Dermis microvascular lymphatic vessel endothelial cell (primary cell): ENCODE measurements at regions not wholly inside any gene's neighbourhood (a gene's known extent, or its start where the extent isn't known, plus 50 kb on each side); places are given as distances from the start of the nearest gene placed in this dataset.
"Not testable (repeated sequence)": the region's sequence is repeated elsewhere in the genome, so short reads cannot be mapped to it uniquely, and the experiment has no call there.

Experiments
- DNase-seq, 2 donors: peaks; one replicate each; pipeline versions ENCODE4 v3.0.0 to v3.0.0-alpha.2; 2010; ENCODE audit warnings: low read depth in 2 of 2

DNA sequence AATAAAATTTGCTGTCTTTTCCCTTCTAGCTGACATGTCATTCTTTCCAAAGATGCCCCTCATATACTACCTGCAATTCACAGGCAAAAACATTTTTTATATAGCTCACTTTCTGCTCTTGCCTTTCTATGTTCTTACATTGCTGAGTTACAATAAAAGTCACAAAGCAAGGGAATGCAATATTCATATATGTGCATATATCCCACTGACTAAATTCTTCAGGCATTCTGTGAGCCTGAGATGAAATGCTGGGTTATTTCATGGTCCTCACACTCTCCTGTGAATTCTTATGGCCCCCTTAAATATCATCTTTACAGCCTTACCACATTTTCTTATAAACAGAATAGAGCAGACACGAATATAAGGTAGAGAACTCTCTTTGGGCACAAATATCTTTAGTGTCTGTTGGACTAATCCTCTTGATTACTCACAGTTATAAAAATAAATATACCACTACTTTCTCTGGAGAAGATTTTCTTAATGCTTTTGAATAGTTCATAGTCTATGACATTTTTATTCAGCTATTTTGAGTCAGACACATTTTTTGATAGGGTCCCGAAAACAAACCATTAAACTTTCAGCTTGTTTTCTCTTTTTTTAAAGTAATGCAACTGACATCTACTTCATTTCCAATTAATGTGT lies 84.1 kb upstream of the H2AZ1 start:
- DNase-seq, result no peak

DNA sequence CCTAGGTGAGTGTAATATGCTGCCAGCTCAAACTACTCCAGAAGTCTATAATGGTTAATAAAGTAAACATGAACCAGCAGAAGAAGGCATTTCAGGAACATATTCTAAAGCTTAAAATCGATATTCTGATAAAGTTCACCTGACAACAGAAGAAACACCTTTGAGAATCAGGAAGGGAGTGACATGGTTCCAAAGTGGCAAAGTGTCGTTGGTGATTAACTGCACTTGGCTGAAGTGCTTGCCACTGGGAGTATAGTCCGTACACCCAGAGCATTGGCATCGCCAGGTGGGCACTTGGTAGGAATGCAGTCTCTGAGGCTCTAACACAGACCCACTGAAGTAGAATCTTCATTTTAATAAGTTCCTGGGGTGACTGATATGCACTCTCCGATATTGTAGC lies 76.0 kb upstream of the H2AZ1 start:
- DNase-seq, result no peak

DNA sequence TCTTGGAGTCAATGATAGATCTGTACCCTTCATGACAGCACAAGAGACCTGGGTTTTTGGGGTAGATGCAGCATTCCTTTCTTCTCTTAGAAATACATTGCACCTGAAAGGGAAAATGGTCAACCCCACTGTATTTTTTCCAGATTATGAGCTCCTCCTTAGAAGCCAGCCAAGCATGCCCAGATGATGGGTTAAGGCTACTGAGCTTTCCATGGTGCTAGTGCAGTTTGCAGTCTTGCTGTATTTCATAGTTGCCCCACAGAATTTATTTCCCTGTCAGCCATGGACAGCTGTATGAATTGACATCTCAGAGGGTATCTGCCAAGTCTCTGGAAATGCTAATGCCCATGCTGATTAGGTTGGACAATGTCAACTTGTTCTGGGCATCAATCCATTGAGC lies 73.7 kb upstream of the H2AZ1 start:
- no peak for DNase-seq

DNA sequence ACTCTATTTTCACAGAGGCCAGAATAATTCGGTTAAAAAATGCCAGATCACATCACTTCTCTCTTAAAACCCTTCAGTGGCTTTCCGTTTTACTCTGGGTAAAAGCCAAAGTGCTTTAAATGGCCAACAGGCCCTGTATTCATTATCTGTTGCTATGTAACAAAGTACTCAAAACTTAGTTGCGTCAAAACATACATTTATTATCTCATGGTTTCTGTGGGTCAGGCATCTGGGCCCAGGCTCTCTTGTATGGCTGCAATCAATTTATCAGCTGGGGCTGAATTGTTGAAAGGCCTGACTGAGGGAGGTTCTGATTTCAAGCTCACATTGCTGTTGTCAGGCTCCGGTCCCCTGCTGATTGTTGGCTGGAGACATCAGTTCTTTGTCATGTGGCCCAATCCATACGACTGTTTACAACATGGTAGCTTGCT lies 72.7 kb upstream of the H2AZ1 start:
- DNase-seq, result no peak

DNA sequence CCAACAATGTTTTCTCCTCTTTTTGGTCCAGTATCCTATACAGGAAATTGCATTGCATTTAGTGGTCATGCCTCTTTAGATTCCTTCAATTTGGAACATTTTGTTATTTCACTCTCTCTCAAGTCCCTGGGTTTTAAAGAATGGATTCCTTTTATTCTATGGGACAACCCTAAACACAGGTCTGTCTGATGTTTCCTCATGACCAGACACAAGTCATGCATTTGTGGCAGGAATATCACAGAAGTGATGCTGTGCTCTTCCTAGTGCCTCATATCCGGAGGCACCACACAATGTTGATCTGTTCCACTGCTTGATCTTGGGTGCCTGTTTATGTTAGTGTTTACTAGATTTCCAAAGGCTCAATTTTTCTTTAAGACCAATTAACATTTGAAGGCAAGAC lies 69.7 kb upstream of the H2AZ1 start:
- no peak for DNase-seq

DNA sequence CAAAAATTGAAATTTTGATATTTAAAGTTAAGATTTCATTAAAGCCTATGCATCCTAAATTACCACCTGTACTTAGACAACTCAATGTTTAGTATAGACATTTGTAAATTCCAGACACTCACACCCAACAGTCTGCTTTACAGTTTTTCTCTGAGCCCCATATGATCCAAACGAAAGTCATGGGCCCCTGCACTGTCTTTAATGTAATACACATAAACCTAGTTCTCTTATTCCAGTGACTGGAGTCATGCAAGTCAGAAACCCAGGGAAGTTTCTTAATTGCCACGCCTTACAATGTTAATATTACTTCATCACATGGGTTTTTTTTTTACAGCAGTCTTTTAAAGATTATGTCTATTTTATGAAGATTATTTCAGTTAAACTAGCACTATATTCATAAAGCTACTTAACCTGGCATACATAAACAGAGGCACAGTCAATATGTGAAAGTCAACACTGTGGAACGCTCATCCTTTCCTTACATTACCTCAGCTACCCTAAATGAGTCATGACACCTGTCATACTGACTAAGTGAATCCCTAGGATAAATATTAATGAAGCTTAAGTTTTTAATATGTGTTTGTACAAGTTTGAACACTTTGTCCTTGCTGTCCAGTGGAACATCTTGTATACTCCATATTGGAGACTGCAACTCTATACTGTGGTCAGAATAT lies 67.7 kb upstream of the H2AZ1 start:
- DNase-seq, result no peak

DNA sequence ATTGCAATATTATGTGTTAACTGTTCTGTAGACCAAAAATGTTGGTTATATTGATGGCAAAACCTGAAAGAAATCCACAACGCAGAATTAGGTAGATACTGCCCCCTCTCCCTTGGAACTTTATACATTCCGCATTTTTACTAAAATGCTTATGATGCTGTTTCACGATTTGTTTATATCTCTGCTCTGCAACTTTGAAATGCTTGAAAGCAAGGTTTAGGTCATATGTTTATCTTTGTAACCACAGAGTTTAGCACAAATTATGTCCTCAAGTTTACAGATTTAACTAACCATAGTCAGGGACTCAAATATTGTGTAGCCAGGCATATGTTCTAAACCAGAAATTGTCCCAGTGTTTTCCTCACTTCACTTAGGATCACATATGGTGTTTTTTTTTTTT lies 66.1 kb upstream of the H2AZ1 start:
- no peak for DNase-seq

DNA sequence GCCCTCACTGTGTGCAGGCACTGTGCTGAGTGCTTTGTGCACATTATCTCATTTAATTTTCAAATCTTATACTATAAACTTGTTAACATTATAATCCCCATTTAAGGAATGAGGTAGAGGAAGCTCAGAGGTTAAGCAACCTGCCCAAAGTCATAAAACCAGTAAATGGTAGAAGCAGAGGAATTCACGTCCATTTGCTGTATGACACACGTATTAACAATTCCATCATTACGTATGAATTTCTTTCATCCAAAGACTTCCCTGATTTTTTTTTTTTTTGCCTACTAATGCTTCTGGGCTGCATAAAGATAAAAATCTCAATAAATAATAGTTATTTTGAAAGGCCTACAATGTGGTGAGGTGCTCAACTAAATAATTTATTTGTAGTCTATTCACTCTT lies 64.5 kb upstream of the H2AZ1 start:
- DNase-seq, result no peak

DNA sequence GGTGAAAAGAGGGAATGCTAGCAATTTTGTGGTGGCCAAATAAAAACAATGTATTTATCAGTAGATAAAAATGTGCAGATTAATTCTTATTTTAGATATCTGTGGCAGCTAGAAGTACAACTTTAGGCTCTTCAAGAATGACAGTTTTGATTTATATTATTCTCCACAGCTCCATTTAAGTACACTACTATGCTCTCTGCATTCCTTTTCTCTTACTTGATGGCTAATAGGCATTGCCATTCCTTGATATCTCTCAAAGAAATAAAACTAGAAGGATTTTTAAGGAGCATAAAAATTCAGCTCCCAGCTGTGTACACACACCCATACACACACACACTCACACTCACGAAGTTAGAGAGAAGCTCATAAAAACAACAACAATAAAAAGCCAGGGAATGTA lies 59.4 kb upstream of the H2AZ1 start:
- DNase-seq, result no peak

DNA sequence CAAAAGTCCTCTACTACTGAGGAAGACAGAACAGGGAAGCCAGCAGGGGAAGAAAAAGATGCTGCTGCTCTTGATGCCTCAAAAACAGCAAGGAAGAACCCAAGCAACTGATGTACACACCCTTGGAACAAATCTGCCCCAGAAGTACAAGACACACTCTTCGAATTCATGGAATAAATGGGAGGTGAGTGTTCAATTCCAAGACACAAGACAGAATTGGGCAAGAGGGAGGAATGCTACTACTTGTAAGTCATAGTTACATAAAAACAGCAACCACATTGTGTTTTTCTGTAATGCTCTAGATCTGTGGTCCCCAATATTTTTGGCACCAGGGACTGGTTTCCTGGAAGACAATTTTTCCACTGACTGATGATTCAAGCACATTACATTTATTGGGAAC lies 58.0 kb upstream of the H2AZ1 start:
- DNase-seq, result no peak

DNA sequence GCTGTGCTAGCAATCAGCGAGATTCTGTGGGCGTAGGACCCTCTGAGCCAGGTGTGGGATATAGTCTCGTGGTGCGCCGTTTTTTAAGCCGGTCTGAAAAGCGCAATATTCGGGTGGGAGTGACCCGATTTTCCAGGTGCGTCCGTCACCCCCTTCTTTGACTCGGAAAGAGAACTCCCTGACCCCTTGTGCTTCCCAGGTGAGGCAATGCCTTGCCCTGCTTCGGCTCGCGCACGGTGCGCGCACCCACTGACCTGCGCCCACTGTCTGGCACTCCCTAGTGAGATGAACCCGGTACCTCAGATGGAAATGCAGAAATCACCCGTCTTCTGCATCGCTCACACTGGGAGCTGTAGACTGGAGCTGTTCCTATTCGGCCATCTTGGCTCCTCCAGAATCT lies 56.1 kb upstream of the H2AZ1 start:
- not testable (repeated sequence) for DNase-seq
